Brain pericyte (primary cell): ENCODE measurements at regions not wholly inside any gene's neighbourhood (a gene's known extent, or its start where the extent isn't known, plus 50 kb on each side); places are given as distances from the start of the nearest gene placed in this dataset.
"Not testable (repeated sequence)": the region's sequence is repeated elsewhere in the genome, so short reads cannot be mapped to it uniquely, and the experiment has no call there.

ENCODE experiments used
- DNase-seq: peaks from one replicate; pipeline ENCODE4 v3.0.0-alpha.2; 2012; ENCODE audit warnings: low read depth, low spot score

DNA sequence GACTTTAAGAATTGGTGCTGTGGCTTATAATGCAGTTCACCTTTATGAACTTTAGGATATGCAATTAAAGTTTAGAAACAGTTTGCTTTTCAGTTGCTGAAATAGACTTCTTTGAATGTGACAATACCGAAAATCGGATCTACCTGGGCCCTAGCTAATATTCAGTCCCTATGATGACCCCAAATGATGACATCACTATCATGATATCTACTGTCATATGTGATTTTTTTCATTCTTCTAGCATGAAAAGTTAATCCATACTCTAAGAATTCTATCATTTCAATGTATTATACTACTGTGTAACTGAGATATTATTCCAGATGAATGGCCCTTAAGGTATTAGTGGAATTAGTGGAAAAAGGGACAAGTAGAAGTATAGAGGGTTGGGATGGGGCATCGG is 487.2 kb upstream of the TUSC1 start:
- DNase-seq = no peak

DNA sequence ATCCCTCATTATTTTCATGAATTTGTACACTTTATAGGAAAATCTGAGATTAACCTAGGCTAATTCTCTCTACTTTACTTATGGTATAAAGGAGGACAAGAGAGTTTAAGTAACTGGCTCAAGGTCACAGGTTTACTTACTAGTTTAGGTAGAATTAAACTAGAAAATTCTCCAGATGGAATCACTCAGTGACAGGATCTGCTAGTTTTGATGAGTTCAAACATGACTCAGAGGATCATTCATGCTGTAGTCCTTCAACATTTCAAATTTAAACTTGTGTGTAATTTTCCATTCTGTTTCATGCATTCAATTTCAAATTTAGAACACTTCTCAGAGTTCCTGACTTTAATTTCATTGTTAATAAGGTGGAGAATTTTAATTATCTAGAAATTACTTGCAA is 485.7 kb upstream of the TUSC1 start:
- DNase-seq = no peak

DNA sequence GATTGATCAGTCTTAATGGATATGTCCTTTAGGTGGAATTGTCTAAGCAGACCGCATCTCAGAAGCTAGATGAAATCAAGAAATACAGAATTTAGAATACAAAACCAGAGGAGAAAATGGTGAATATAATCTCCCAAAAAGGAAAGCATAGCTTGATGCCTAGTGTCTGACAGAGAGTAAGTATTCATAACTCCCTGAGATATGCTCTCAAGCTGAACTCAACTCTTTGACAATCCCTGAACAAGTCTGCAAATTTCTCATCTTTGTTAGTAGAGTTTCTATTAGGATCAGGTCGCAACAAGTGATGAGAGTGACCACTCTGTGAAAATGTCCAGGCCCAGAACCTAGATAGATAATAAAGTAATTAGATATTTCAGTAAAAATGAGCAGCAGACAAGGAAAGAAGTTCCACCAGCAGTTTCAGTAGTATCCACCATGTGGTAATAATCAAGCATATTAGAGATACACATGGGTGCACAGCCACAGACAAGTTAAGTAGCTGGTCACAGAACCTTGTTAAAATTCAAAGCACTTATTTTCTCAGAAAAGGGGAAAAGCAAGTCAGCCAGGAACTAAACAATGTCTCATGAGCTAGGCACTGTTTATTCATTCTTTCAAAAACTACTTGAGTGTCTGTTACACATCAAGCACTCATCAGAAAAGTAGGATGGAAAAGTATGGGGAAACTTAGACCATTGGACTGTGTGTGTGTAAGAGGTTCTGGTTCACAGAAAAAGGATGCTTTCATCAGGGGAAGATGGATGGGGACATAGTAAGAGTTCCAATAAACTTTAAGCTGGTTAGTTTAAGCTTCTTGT is 481.5 kb upstream of the TUSC1 start:
- DNase-seq = no peak

DNA sequence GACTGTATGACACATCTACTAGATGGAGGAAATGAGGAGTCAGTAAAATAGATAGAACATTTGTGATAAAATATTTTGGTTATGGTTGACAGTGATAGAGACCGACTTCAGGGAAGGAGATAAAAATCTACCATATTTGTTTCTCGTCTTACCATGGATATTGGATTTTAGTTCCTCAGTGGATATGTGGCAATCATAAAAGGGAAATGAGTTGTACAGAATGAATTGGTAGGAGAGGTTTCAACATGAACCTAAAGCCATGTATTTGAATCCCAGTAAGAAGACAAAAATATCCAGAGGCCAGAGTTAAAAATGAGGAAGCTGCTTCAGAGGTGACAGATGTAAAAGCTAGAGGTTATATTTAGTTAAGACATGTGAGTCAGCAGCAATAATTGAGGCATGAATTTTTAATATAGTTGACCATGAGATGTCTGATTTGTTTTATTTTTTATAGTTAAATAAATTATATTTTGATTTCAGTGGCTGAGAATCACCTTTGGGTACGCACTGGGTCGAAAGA is 480.4 kb upstream of the TUSC1 start:
- no peak for DNase-seq

DNA sequence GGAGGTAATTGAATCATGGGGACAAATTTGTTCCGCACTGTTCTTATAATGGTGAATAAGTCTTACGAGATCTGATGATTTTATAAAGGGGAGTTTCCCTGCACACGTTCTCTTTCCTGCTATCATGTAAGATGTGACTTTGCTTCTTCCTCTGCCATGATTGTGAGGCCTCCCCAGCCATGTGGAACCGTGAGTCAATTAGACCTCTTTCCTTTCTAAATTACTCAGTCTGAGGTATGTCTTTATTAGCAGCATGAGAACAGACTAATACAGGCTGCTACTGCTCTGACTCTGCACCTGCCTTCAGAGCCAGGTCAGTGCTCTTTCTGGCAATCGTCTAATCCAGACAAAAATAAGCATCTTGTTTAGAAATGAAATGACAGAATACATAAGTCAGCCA is 479.2 kb upstream of the TUSC1 start:
- no peak for DNase-seq

DNA sequence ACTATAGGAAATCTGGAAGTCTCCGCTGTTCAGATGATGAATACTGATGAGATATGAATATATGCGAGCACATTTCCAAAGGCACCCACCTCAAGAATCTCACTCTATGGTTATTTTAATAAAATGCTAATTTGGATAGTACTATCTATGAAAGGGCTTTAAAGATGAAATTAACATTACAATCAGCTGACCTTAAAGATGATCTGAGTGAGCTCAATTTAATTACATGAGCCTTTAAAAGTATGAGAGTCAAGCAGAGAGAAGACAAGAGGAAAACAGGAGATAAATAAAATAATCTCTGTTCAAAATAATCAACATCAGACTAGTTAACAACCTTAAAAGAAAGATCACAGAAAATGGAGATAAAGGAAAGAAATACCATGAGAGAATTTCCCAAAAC is 474.1 kb upstream of the TUSC1 start:
- no peak for DNase-seq

DNA sequence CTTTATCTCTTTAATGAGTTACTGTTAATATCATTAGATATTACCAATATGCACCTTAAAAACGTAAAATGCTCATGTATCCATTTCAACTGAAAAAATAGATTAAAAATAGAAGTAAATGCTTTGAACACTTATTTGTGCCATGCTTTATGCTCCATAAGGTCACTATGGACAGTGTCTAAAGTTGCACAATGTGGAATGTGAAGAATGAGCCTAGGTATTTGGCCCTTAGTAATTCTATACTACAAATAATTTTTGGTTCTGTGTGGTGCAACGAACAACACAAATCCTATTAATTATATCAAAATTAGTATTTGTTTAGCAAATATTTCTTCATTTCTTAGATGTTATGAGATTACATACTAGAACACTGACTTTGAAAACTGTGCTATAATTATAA is 469.9 kb upstream of the TUSC1 start:
- no peak for DNase-seq

DNA sequence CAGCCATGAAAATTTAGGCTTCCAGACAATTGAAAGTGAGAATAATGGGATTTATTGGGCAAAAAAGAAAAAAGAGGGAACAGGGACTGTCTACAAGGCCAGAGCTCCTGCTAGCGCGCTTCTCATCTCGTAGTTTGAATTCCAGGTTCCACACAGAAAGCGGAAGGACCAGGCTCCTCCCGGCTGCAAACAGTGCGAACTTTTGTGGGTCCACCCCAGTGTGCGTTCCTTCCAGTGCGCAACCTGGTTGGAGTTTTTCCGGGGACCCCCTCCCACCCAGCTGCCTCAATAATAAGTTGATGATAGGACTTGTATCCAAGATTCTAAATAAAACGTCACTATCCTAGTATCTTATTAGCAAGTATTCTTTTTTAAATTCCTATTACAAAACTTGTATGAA is 467.7 kb upstream of the TUSC1 start:
- no peak for DNase-seq

DNA sequence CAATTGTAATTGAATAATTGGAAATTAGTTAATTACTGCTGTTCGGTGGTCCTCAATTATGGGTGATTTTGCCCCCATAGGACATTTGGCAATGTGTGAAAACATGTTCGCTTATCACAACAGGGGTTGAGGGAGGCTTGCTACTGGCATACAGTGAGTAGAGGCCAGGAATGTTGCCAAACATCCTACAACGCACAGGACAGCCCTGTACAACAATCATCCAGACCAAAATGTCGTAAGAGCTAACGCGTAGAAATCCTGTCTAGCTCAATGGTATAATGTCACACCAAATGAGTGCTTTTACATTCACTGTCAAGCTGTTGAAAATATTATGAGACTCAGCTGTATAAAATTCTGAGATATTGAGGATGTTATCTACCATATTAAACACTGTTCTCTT is 464.4 kb upstream of the TUSC1 start:
- no peak for DNase-seq

DNA sequence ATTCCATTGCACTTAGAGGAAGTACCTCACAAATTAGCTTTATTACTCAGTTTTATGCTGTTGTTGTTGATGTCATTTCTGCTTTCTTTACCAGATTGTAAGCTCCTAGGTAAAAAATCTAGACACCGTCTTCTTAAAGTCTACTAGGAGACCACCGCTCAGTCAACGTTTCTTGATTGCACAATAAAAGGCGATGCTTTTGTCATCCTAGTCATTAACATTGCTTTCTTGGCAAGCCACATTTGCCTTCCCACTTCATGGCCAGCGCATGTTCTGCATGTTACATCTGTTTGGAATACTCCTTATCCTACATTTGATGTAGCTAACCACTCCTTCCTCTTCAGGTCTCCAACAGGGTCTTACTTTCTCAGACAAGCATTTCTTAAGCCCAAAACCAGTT is 464.0 kb upstream of the TUSC1 start:
- no peak for DNase-seq

DNA sequence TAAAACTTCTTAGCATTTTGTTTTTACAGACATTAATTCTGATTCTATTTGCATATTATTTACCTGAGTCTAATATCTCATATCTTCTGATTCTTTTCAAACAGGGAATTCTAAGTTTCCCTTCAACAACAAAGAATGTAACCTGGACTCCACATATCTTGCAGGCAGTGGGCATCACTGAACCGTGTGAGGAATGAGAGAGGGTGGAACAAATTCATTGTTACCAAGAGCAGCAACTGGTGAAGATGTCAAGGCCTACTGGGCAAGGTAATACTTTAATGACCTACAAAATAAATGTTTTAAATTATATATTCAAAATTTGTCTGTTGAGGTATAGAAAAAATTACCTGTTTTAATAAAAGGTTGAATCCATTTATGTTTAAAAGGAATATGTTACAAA is 455.3 kb upstream of the TUSC1 start:
- no peak for DNase-seq

DNA sequence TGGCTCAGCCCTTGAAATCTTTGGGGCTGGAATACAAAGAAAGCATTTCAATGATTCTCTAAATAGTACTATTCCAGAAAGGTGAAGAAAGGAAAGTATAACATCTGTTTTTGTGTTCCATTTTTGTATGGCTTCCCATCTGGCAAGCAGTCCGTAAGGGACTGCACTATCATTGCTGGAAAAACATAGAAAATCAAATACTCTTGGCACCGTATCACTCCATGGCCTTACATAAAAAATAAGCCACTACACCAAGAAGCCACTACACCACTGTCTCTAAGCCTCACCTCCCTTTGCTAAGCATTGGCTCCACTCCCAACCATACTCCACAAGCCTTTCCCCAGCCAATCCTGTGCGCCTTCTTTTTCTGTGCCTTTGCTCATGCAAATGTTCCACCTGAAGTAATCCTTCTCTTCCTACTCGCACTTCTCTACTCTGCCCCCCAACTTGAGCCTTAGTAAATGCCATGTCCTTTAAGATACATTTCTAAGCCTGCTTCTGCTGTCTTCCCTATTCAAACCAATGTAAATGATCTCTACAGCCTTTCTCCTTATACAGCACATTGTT is 454.6 kb upstream of the TUSC1 start:
- no peak for DNase-seq

DNA sequence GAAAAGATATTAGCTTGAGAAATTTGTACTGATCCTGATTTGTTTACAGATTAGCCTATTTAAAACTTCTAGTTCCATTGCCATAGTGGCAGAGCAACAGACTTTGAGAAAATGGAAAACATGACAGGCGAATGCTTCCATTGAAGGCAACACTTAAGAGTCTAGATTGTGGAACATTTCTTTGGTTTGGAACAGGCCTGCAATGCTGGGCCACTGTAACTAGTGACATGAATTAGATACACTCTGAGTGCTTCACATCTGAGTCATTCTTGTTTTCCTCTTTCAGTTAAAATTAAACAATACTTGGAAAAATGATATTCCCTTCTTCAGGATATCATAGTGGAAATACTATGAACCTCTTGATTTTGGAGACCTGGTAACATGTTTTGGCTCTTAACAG is 453.6 kb upstream of the TUSC1 start:
- no peak for DNase-seq

DNA sequence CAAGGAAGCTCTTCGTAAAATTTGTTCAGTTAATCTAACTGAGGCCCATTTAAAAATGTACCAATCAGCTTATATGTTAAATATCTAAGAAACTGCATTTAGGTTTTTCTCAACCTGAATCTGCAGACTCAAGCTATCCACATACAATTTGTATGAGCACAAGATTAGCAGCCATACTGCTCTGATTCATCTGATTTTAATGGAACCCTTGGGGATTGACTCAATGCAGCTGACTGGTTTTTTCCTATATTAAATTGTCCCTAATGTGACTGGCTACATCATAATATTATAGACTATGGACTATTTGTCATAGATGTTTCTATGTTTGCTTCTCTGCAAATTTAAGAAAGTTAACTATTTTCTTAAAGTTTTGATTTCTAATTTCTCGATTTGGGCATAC is 451.0 kb upstream of the TUSC1 start:
- no peak for DNase-seq

DNA sequence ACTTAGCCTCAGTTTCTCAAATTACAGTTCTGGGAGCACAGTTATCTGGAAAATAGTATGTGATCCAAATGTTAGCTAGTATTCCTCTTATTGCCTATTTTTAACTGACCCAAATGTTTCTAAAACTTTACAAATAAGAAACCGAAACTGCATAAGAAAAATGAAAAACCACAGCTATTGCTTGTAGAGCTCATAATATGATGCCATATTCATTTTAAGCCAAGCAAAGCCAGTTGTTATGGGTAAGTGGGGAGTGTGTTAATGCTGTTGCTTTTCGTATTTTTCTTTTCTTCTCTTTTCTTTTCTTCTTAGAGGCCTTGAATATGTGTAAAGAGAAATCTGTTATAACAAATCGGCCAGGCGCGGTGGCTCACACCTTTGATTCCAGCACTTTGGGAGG is 447.4 kb upstream of the TUSC1 start:
- DNase-seq = no peak

DNA sequence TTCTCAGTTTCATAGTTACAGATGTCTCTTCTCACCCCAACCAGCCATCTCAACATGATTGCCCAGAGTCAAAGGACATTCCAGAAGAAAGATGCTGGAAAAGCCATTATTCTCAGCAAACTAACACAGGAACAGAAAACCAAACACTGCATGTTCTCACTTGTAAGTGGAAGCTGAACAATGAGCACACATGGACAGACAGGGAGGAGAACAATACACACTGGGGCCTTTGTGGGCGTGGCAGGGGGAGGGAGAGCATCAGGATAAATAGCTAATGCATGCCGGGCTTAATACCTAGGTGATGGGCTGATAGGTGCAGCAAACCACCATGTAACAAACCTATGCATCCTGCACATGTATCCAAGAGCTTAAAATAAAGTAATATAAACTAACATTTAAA is 437.8 kb upstream of the TUSC1 start:
- DNase-seq = not testable (repeated sequence)

DNA sequence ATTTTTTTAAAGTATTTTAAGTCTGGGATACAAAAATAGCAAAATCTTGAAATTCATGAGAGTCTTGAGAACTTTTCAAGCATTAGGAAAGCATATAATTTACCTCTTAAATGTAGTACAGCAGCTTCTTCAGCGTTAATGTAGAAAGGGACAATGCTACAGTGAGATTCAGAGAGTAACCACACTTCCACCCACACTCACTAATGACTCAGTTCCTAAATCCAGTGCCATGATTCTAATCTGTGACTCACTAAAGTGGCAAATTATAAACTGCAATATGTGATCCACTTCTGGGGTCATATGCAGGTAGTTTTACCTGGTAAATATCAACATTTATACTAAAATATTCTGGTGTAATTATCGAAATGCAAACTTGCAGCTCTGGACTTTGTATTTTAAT is 434.5 kb upstream of the TUSC1 start:
- no peak for DNase-seq

DNA sequence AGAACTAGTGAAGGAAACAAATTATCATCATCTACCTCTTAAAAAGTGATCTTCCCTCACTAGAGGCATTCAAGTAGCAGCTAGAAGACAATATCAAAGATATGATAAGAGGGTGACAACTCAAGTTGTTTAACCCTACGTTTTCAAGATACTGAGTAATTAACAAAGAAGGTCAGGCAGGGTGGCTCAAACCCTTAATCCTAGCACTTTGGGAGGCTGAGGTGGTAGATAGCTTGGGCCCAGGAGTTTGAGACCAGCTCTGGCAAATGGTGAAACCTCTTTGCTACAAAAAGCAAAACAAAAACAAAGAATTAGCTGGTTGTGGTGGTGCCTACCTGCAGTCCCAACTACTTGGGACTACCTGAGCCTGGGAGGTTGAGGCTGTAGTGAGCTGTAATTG is 408.2 kb upstream of the TUSC1 start:
- DNase-seq = no peak

DNA sequence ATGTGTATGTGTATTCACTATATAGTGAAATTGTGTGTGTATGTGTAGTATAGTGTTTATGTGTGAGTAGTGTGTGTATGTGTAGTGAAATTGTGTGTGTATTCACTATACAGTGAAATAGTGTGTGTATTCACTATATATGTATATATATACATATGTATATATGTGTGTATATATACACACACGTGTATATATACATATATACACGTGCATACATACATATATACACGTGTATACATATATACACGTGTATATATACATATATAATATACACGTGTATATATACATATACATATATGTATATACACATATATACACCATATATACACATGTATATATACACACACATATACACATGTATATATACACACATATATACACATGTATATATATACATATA is 403.6 kb upstream of the TUSC1 start:
- no peak for DNase-seq

DNA sequence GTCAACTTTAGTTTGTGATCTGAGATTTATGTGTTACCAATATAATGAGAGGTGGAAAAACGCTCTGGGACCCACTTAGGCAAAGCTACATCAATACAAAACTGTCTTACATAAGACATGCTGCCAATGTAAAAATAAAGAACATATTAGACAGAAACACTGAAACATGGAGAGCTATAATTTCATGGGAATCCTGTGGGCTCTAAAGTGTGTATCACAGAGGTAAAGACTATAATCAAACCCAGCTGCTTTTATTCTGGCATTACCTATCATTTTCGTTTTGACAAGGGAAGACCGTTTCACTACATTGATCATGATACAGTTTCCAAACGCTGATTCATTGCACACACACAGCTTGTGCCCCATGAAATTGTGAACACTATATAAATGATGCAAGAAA is 400.5 kb upstream of the TUSC1 start:
- no peak for DNase-seq

DNA sequence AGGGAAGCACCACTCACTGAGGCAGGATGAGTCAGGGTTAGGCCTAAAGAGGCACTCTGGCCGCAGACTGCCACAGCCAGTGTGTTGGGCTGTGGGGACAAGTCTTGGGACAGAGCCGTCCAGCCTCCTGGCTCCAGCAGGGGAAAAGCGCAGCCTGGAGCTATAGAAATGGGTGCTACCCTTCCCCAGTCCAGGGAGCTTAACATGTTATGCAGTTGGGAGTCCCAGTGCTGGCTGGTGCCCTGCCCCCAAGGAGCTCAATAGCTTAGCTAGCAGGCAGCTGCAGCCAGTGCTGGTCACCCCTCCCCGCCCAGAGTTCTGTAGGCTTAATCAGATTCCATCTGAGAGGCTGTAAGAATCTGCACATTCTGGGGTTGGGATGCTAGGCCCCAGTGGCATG is 399.6 kb upstream of the TUSC1 start:
- DNase-seq = no peak

DNA sequence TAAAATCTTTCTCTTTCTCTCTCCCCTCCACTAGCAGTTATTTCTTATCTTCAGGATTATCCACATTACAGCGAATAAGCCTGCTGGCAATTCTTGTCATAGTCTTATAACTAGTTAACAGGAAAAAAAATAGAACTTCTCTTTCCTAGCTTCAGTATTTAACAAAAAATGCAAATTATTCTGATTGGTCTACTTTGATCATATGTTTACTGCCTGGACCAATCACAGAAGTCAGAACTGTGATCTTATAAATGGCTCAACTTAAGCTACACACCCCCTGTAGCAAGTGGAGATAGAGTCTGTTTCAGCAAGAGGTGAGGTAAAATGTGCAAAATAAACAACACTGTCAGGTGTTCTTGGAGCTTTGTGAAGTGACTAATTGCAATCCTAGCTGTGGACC is 389.4 kb upstream of the TUSC1 start:
- no peak for DNase-seq

DNA sequence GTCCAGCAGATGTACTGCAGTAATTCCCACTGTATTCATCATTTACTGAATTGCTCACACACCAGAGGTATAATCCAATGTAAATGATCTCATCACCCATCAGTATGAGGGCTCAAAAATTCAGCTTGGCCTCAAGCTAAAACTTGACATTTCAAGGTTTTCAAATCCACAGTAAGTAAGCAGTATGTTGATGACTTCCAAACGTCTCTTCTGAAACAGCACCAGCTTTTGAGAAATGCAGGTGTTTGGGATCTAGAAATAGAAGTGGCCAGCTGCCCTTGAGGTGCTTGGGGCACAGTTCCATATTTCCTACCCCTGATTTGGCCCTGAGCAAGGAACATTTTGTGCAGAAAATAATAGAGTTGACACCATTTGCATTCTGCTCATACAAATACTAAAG is 388.0 kb upstream of the TUSC1 start:
- no peak for DNase-seq
